ENCODE measurements at regions not wholly inside any gene's neighbourhood (a gene's known extent, or its start where the extent isn't known, plus 50 kb on each side); places are given as distances from the start of the nearest gene placed in this dataset.
"Not testable (repeated sequence)": the region's sequence is repeated elsewhere in the genome, so short reads cannot be mapped to it uniquely, and the experiment has no call there.

GRCh38 chr5:159671886-159672285 is 244.4 kb upstream of the ADRA1B start:
- Histone ChIP-seq H3K4me1 (ENCODE audit: control insufficient read depth, insufficient read depth, low read length) (no peaks in the 10 kb centered on the region), H3K27me3 (ENCODE audit: control insufficient read depth, insufficient read depth, low read length) (no peaks in the 10 kb centered on the region), H3K9me3 (ENCODE audit: control insufficient read depth, low read length) (no peaks in the 10 kb centered on the region), H3K36me3 (ENCODE audit: control insufficient read depth, insufficient read depth, low read length) (no peaks in the 10 kb centered on the region), H3K4me3 (ENCODE audit: low read length) (no peak overlapping the region), H3K9ac (ENCODE audit: low read length) (no peak overlapping the region)

GRCh38 chr5:159673538-159673937 is 242.7 kb upstream of the ADRA1B start:
- H3K9ac ChIP-seq (ENCODE audit: low read length): no peak overlapping the region
- H3K4me1 ChIP-seq (ENCODE audit: control insufficient read depth, insufficient read depth, low read length): no peaks in the 10 kb centered on the region
- H3K4me3 ChIP-seq (ENCODE audit: low read length): no peak overlapping the region
- H3K36me3 ChIP-seq (ENCODE audit: control insufficient read depth, insufficient read depth, low read length): no peaks in the 10 kb centered on the region
- no peaks in the 10 kb centered on the region for H3K9me3 ChIP-seq (ENCODE audit: control insufficient read depth, low read length)
- H3K27me3 ChIP-seq (ENCODE audit: control insufficient read depth, insufficient read depth, low read length): no peaks in the 10 kb centered on the region

- Histone ChIP-seq H3K36me3 (ENCODE audit: control insufficient read depth, insufficient read depth, low read length) (no peaks in the 10 kb centered on the region), H3K27me3 (ENCODE audit: control insufficient read depth, insufficient read depth, low read length) (no peaks in the 10 kb centered on the region), H3K9ac (ENCODE audit: low read length) (no peak overlapping the region), H3K9me3 (ENCODE audit: control insufficient read depth, low read length) (no peaks in the 10 kb centered on the region), H3K4me3 (ENCODE audit: low read length) (no peak overlapping the region), H3K4me1 (ENCODE audit: control insufficient read depth, insufficient read depth, low read length) (no peaks in the 10 kb centered on the region)
Measured at GRCh38 chr5:159678657-159679392, 237.5 kb upstream of the ADRA1B start.

DNA sequence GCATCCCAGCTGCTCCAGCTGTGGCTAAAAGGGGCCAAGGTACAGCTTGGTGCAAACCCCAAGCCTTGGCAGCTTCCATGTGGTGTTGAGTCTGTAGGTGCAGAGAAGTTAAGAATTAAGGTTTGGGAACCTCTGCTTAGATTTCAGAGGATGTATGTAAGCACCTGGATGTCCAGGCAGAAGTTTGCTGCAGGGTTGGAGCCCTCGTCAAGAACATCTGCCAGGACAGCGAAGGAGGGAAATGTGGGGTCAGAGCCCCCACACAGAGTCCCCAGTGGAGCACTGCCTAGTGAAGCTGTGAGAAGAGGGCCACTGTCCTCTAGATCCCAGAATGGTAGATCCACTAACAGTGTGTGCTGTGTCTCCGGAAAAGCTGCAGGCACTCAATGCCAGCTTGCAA is 236.2 kb upstream of the ADRA1B start:
- no peak overlapping the region for H3K4me3 ChIP-seq (ENCODE audit: low read length)
- no peaks in the 10 kb centered on the region for H3K4me1 ChIP-seq (ENCODE audit: control insufficient read depth, insufficient read depth, low read length)
- no peaks in the 10 kb centered on the region for H3K36me3 ChIP-seq (ENCODE audit: control insufficient read depth, insufficient read depth, low read length)
- no peaks in the 10 kb centered on the region for H3K27me3 ChIP-seq (ENCODE audit: control insufficient read depth, insufficient read depth, low read length)
- H3K9ac ChIP-seq (ENCODE audit: low read length): no peak overlapping the region
- no peaks in the 10 kb centered on the region for H3K9me3 ChIP-seq (ENCODE audit: control insufficient read depth, low read length)

DNA sequence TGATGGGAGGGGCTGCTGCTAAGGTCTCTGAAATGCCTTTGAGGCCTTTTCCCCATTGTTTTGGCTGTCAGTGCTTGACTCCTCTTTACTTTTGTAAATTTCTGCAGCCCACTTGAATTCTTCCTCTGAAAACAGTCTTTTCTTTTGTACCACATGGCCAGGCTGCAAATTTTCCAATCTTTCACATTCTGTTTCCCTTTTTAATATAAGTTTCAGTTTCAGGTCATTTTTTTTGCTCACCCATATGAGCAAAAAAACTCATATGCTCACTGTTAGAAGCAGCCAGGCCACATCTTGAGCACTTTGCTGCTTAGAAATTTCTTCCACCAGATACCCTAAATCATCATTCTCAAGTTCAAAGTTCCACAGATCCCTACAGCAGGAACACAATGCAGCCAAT is 234.6 kb upstream of the ADRA1B start:
- Histone ChIP-seq H3K9ac (ENCODE audit: low read length) (no peak overlapping the region), H3K4me1 (ENCODE audit: control insufficient read depth, insufficient read depth, low read length) (no peaks in the 10 kb centered on the region), H3K9me3 (ENCODE audit: control insufficient read depth, low read length) (no peaks in the 10 kb centered on the region)

GRCh38 chr5:159682623-159683022 is 233.7 kb upstream of the ADRA1B start:
- H3K36me3 ChIP-seq (ENCODE audit: control insufficient read depth, insufficient read depth, low read length): no peaks in the 10 kb centered on the region
- H3K9me3 ChIP-seq (ENCODE audit: control insufficient read depth, low read length): no peaks in the 10 kb centered on the region
- H3K4me1 ChIP-seq (ENCODE audit: control insufficient read depth, insufficient read depth, low read length): no peaks in the 10 kb centered on the region
- no peak overlapping the region for H3K9ac ChIP-seq (ENCODE audit: low read length)
- no peaks in the 10 kb centered on the region for H3K27me3 ChIP-seq (ENCODE audit: control insufficient read depth, insufficient read depth, low read length)
- H3K4me3 ChIP-seq (ENCODE audit: low read length): no peak overlapping the region

More for the DNA sequence above, 234.6 kb upstream of the ADRA1B start:
- Histone ChIP-seq H3K36me3 (ENCODE audit: control insufficient read depth, insufficient read depth, low read length) (no peaks in the 10 kb centered on the region), H3K27me3 (ENCODE audit: control insufficient read depth, insufficient read depth, low read length) (no peaks in the 10 kb centered on the region), H3K4me3 (ENCODE audit: low read length) (no peak overlapping the region)

DNA sequence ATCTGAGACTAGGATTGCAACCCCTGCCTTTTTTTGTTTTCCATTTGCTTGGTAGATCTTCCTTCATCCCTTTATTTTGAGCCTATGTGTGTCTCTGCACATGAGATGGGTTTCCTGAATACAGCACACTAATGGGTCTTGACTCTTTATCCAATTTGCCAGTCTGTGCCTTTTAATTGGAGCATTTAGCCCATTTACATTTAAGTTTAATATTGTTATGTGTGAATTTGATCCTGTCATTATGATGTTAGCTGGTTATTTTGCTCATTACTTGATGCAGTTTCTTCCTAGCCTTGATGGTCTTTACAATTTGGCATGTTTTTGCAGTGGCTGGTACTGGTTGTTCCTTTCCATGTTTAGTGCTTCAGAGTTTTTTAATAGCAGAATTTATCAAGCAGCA is 228.4 kb upstream of the ADRA1B start:
- not testable (repeated sequence) for H3K9me3 ChIP-seq (ENCODE audit: control insufficient read depth, low read length); H3K36me3 ChIP-seq (ENCODE audit: control insufficient read depth, insufficient read depth, low read length); H3K27me3 ChIP-seq (ENCODE audit: control insufficient read depth, insufficient read depth, low read length); H3K9ac ChIP-seq (ENCODE audit: low read length); H3K4me1 ChIP-seq (ENCODE audit: control insufficient read depth, insufficient read depth, low read length); H3K4me3 ChIP-seq (ENCODE audit: low read length)

DNA sequence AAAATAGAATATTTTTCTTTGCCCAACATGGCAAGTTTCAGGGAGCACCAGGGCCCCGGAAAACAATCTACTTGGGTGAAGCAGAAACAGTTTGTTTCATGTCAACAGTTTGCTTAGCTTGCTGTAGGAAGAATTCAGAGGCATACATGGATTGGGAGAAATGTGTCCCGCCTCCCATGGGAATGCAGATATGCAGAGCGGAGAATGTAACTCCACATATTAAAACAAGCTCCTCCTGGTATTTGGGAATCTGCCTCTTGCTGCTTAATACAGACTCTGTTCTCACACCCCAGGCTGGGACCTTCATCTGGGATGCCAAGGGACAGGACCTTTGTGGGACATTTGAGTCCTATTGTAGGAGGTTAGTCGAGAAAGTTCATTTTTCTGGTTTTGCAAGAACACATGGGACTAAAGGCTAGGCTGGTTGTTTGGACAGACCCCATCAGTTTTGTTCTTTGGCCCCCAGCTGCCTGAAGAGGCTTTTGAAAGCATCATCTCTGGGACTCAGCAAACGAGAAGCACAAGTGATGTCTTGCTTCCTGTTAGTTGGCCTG is 220.5 kb upstream of the ADRA1B start:
- Histone ChIP-seq H3K9ac (ENCODE audit: low read length) (no peak overlapping the region), H3K27me3 (ENCODE audit: control insufficient read depth, insufficient read depth, low read length) (no peaks in the 10 kb centered on the region), H3K9me3 (ENCODE audit: control insufficient read depth, low read length) (no peaks in the 10 kb centered on the region), H3K4me3 (ENCODE audit: low read length) (no peak overlapping the region), H3K36me3 (ENCODE audit: control insufficient read depth, insufficient read depth, low read length) (no peaks in the 10 kb centered on the region), H3K4me1 (ENCODE audit: control insufficient read depth, insufficient read depth, low read length) (no peaks in the 10 kb centered on the region)

DNA sequence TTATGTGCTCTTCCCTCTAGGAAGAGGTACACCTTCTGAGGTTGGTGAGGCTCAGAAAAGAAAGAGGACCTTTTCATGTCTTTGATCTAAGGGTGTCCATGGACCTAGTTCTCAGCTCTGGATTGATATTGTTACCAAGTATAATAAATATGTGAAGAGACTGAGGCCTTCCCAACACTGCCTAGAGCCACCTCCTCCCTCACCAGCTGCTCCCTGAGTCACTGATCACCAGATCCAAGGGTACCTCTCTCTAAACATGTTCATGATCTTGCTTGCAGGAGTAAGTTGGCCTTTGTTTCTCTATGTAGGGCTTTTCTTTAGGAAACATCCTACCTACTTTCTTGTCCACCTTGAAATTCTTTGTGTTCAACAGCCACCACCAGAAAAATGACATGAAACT is 218.8 kb upstream of the ADRA1B start:
- Histone ChIP-seq H3K4me3 (ENCODE audit: low read length) (no peak overlapping the region), H3K9ac (ENCODE audit: low read length) (no peak overlapping the region), H3K4me1 (ENCODE audit: control insufficient read depth, insufficient read depth, low read length) (no peaks in the 10 kb centered on the region), H3K9me3 (ENCODE audit: control insufficient read depth, low read length) (no peaks in the 10 kb centered on the region), H3K36me3 (ENCODE audit: control insufficient read depth, insufficient read depth, low read length) (no peaks in the 10 kb centered on the region), H3K27me3 (ENCODE audit: control insufficient read depth, insufficient read depth, low read length) (no peaks in the 10 kb centered on the region)

GRCh38 chr5:159698322-159698721 is 218.0 kb upstream of the ADRA1B start:
- H3K4me1 ChIP-seq (ENCODE audit: control insufficient read depth, insufficient read depth, low read length): no peaks in the 10 kb centered on the region
- no peaks in the 10 kb centered on the region for H3K9me3 ChIP-seq (ENCODE audit: control insufficient read depth, low read length)
- no peaks in the 10 kb centered on the region for H3K36me3 ChIP-seq (ENCODE audit: control insufficient read depth, insufficient read depth, low read length)
- no peak overlapping the region for H3K9ac ChIP-seq (ENCODE audit: low read length)
- no peak overlapping the region for H3K4me3 ChIP-seq (ENCODE audit: low read length)
- H3K27me3 ChIP-seq (ENCODE audit: control insufficient read depth, insufficient read depth, low read length): no peaks in the 10 kb centered on the region

DNA sequence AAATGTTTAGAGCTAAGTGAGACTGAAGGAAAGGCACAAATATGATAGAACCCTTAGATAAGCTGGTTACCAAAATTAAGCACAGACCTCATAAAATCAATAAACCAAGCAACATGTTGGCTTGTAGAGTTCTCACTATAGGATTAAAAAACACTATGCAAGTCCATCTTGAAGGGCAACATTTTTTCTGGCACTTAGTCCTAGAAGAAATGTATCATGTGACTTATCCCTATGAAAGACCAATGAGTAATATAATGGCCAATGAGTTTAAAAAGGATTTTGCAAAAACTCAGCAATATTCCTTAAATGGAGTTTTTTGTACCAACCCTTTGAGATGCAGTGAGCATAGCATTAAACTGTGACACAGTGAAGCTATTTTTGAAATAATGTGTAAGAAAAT is 216.3 kb upstream of the ADRA1B start:
- no peaks in the 10 kb centered on the region for H3K4me1 ChIP-seq (ENCODE audit: control insufficient read depth, insufficient read depth, low read length)
- no peak overlapping the region for H3K9ac ChIP-seq (ENCODE audit: low read length)
- no peaks in the 10 kb centered on the region for H3K9me3 ChIP-seq (ENCODE audit: control insufficient read depth, low read length)
- no peak overlapping the region for H3K4me3 ChIP-seq (ENCODE audit: low read length)
- H3K36me3 ChIP-seq (ENCODE audit: control insufficient read depth, insufficient read depth, low read length): no peaks in the 10 kb centered on the region
- H3K27me3 ChIP-seq (ENCODE audit: control insufficient read depth, insufficient read depth, low read length): no peaks in the 10 kb centered on the region

GRCh38 chr5:159702301-159702700 is 214.0 kb upstream of the ADRA1B start:
- Histone ChIP-seq H3K4me1 (ENCODE audit: control insufficient read depth, insufficient read depth, low read length) (no peaks in the 10 kb centered on the region), H3K9me3 (ENCODE audit: control insufficient read depth, low read length) (no peaks in the 10 kb centered on the region), H3K27me3 (ENCODE audit: control insufficient read depth, insufficient read depth, low read length) (no peaks in the 10 kb centered on the region), H3K36me3 (ENCODE audit: control insufficient read depth, insufficient read depth, low read length) (no peaks in the 10 kb centered on the region), H3K9ac (ENCODE audit: low read length) (no peak overlapping the region), H3K4me3 (ENCODE audit: low read length) (no peak overlapping the region)

DNA sequence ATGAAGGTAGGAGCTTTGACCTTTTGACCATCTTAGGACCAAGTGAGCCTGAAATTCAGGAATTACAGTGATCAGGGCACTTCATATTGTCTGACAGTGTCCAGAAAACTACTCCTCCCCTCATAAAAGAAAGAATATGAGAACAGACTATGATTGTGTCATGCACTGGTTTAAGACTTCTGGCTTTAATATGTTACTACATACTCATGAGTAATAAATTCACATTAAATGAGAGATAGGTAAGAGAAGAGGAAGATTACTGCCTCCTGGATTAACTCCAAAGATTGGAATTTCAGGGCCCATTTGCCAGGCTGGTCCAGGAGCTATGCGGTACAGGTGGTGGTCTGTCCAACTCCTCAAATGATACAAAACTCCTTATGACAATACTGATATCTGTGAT is 213.5 kb upstream of the ADRA1B start:
- H3K4me3 ChIP-seq (ENCODE audit: low read length): no peak overlapping the region
- H3K9me3 ChIP-seq (ENCODE audit: control insufficient read depth, low read length): no peaks in the 10 kb centered on the region
- no peaks in the 10 kb centered on the region for H3K27me3 ChIP-seq (ENCODE audit: control insufficient read depth, insufficient read depth, low read length)
- H3K4me1 ChIP-seq (ENCODE audit: control insufficient read depth, insufficient read depth, low read length): no peaks in the 10 kb centered on the region
- no peak overlapping the region for H3K9ac ChIP-seq (ENCODE audit: low read length)
- no peaks in the 10 kb centered on the region for H3K36me3 ChIP-seq (ENCODE audit: control insufficient read depth, insufficient read depth, low read length)

Measured in mucosa of stomach (tissue), 1 donor.